ENCODE measurements at regions not wholly inside any gene's neighbourhood (a gene's known extent, or its start where the extent isn't known, plus 50 kb on each side); places are given as distances from the start of the nearest gene placed in this dataset.

DNA sequence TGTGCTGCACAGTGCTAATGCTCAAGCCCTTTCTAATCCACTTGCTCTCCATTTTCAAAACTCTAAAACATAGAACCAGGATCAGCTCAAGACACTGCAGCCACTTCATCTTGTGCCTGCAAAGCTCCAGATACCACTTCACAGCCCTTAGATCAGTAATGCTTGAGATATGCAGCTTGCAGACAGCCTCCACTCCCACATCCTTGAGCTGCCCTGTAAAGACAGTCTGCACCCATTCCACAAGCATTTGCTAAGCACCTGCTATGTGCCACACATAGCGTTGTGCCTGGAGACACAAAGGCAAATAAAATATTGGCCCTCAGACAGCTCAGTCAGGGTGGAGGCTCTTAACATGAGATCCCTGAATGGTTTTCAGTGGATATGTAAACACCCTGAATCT is 192.5 kb upstream of the SNX19 start:
- H3K4me3 ChIP-seq (ENCODE audit: low read depth, low read length): no peak overlapping the region
- TF ChIP-seq, protein P1, sequence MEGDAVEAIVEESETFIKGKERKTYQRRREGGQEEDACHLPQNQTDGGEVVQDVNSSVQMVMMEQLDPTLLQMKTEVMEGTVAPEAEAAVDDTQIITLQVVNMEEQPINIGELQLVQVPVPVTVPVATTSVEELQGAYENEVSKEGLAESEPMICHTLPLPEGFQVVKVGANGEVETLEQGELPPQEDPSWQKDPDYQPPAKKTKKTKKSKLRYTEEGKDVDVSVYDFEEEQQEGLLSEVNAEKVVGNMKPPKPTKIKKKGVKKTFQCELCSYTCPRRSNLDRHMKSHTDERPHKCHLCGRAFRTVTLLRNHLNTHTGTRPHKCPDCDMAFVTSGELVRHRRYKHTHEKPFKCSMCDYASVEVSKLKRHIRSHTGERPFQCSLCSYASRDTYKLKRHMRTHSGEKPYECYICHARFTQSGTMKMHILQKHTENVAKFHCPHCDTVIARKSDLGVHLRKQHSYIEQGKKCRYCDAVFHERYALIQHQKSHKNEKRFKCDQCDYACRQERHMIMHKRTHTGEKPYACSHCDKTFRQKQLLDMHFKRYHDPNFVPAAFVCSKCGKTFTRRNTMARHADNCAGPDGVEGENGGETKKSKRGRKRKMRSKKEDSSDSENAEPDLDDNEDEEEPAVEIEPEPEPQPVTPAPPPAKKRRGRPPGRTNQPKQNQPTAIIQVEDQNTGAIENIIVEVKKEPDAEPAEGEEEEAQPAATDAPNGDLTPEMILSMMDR (IDR thresholded peaks at IDR 0.05; ENCODE audit: insufficient read depth, low read depth, low read length, missing control alignments): no peak

DNA sequence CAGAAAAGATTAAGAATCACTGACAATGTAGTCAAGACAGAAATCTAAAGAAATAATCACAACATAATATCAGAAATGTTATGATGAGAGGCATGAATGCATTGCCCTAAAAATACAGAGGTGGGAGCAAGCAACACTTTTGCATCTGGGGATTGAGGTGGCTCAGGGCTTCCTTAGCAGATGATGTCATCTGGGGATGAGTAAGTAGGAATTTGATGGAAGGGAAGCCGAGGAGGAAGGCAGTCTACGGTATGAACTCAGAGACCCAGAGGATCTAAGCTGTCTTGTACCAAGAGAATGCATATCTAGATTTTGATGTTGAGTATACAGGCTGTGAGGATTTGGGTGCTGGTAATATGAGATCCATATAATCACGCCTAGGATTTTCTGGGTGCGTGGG is 193.0 kb upstream of the SNX19 start:
- no peak for DNase-seq (ENCODE audit: low read depth)
- TF ChIP-seq, protein P1 (IDR thresholded peaks at IDR 0.05; ENCODE audit: insufficient read depth, low read depth, low read length, missing control alignments): no peak
- H3K4me3 ChIP-seq (ENCODE audit: low read depth, low read length): no peak overlapping the region

More for the DNA sequence above, 192.5 kb upstream of the SNX19 start:
- DNase-seq (ENCODE audit: low read depth): no peak

DNA sequence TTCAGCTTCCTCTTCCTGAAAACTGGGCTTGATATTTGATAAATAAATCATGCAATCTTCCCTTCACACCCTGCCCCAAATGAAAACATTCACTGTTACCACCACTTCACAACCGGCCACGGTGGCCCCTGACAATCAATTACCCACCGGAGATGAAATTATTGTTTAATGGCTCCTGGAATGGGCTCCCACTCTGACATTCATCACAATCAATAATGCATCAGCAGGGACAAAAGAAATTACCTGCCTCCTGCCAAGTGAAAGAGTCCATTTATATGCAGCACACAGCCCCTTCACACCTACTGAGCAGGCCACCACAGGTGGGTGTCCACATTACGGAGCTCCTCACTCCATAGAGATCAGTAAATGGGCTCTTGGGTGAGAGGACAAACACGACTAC is 193.5 kb upstream of the SNX19 start:
- DNase-seq (ENCODE audit: low read depth): no peak
- H3K4me3 ChIP-seq (ENCODE audit: low read depth, low read length): no peak overlapping the region
- TF ChIP-seq, protein P1 (IDR thresholded peaks at IDR 0.05; ENCODE audit: insufficient read depth, low read depth, low read length, missing control alignments): no peak

DNA sequence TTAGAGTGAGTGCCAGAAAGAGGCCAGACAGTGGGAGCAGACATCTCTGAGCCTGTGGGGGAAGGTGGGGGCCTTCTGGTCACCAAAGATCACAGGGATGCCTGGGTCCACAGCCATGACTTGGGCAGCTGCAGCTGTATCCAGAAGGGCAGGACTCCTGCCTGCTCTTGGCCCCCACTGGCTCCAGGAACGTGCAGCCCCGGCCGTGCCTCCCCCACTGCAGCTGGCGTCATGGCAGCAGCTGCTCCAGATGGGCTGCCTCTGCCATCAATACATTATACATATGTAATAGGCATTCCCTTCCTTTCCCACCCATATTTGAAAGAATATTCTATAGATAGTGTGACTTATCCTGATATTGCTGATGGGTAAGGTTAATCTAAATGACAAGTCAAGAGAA is 195.5 kb upstream of the SNX19 start:
- H3K4me3 ChIP-seq (ENCODE audit: low read depth, low read length): no peak overlapping the region
- TF ChIP-seq, protein P1 (IDR thresholded peaks at IDR 0.05; ENCODE audit: insufficient read depth, low read depth, low read length, missing control alignments): no peak
- DNase-seq (ENCODE audit: low read depth): no peak

DNA sequence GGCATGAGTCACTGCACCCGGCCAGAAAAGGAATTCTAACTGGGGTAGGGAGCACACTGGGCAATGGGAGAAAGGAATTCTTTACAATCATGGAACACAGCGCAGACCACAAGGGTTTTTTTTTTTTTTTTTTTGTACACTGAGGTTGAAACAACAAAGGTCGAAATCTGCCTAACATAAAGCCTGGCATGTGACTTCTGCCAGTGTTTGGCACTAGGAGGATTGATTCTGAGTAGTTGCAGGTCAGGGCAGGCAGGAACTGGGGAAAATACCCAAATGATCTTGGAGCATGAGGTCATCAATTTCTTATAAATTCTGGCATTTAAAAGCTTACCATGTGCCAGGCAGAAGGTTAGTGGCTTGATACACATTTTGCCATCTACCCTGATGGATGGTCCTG is 202.0 kb upstream of the SNX19 start:
- TF ChIP-seq, protein P1 (IDR thresholded peaks at IDR 0.05; ENCODE audit: insufficient read depth, low read depth, low read length, missing control alignments): no peak
- DNase-seq (ENCODE audit: low read depth): no peak

DNA sequence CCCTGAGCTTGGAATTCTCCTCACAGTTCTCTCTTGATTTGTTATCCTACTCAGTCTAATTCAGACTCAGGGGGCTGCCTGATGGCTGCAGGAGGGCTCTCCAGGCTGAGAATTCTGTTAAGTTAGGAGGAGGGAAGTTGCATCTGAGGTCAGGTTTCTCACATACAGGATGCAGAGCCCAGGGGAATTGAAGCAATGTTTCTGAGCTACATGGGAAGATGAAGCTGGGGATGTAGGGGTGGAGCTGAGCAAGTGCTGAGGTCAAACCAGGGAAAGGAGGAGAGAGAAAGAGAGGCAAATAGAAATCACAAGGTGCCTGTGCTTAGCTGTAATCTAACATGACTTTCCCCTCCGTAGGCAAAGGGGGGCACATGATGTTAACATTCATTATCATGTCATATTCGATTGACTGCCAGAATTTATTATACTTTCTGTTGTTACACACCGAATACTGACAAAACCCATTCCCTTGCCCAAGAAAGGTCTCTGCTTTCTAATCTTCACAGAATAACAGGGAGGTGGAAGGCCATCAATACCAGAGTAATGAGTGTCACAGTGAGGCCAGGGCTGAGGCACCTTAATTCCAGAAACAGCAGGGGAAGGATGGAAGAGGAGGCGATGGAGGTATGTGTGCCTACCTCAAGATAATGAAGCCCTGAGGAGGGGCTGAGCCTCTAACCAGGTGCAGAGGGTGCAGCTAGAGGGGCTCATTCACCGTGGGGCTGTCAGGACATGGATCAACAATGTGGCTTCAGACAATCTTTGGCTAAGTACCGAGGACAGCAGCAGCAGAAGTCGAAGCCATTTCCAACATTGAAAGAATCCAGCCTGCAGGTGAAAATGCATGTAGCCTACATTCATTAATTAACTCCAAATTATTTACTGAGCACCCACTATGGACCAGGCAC is 205.4 kb upstream of the SNX19 start:
- H3K4me3 ChIP-seq (ENCODE audit: low read depth, low read length): no peak overlapping the region
- TF ChIP-seq, protein P1 (IDR thresholded peaks at IDR 0.05; ENCODE audit: insufficient read depth, low read depth, low read length, missing control alignments): no peak
- no peak for DNase-seq (ENCODE audit: low read depth)

More for the DNA sequence above, 202.0 kb upstream of the SNX19 start:
- H3K4me3 ChIP-seq (ENCODE audit: low read depth, low read length): no peak overlapping the region
